ENCODE measurements at regions not wholly inside any gene's neighbourhood (a gene's known extent, or its start where the extent isn't known, plus 50 kb on each side); places are given as distances from the start of the nearest gene placed in this dataset.

GRCh38 chr6:93789532-93789931, 370.2 kb upstream of the EPHA7 start:
- DNase-seq (ENCODE audit: low spot score) (no peak), FAIRE-seq (no peak)

- FAIRE-seq (no peak), DNase-seq (ENCODE audit: low spot score) (no peak)
Measured at GRCh38 chr6:93787841-93788240, 368.5 kb upstream of the EPHA7 start.

GRCh38 chr6:93786474-93787330, 367.3 kb upstream of the EPHA7 start:
- FAIRE-seq: no peak
- peak; percentile 15 for DNase-seq (ENCODE audit: low spot score)

GRCh38 chr6:93785694-93786030, 366.3 kb upstream of the EPHA7 start:
- no peak for FAIRE-seq

GRCh38 chr6:93784794-93785693, 365.7 kb upstream of the EPHA7 start:
- no peak for FAIRE-seq

More at GRCh38 chr6:93785694-93786030, 366.3 kb upstream of the EPHA7 start:
- DNase-seq (ENCODE audit: low spot score): no peak

GRCh38 chr6:93779086-93779841, 359.9 kb upstream of the EPHA7 start:
- FAIRE-seq (no peak), DNase-seq (ENCODE audit: low spot score) (no peak)

More at GRCh38 chr6:93784794-93785693, 365.7 kb upstream of the EPHA7 start:
- peak; percentile 17 for DNase-seq (ENCODE audit: low spot score)

GRCh38 chr6:93759190-93759589, 339.8 kb upstream of the EPHA7 start:
- DNase-seq (ENCODE audit: low spot score): no peak
- FAIRE-seq: no peak

GRCh38 chr6:93751969-93752368, 332.6 kb upstream of the EPHA7 start:
- DNase-seq (ENCODE audit: low spot score) (no peak), FAIRE-seq (no peak)

- no peak for DNase-seq (ENCODE audit: low spot score)
- no peak for FAIRE-seq
Measured at GRCh38 chr6:93749930-93750329, 330.6 kb upstream of the EPHA7 start.

- no peak for DNase-seq (ENCODE audit: low spot score)
- no peak for FAIRE-seq
Measured at GRCh38 chr6:93749191-93749590, 329.8 kb upstream of the EPHA7 start.

GRCh38 chr6:93746892-93747291, 327.5 kb upstream of the EPHA7 start:
- FAIRE-seq (no peak), DNase-seq (ENCODE audit: low spot score) (no peak)

GRCh38 chr6:93745306-93745705, 325.9 kb upstream of the EPHA7 start:
- FAIRE-seq (no peak), DNase-seq (ENCODE audit: low spot score) (no peak)

- DNase-seq (ENCODE audit: low spot score) (no peak), FAIRE-seq (no peak)
Measured at GRCh38 chr6:93735099-93735498, 315.7 kb upstream of the EPHA7 start.

GRCh38 chr6:93731306-93731705, 311.9 kb upstream of the EPHA7 start:
- FAIRE-seq (no peak), DNase-seq (ENCODE audit: low spot score) (no peak)

GRCh38 chr6:93728150-93728549, 308.8 kb upstream of the EPHA7 start:
- FAIRE-seq (no peak), DNase-seq (ENCODE audit: low spot score) (no peak)

- DNase-seq (ENCODE audit: low spot score) (no peak), FAIRE-seq (no peak)
Measured at GRCh38 chr6:93727447-93727846, 308.1 kb upstream of the EPHA7 start.

GRCh38 chr6:93721386-93722048, 302.2 kb upstream of the EPHA7 start:
- FAIRE-seq: no peak

GRCh38 chr6:93713974-93714373, 294.6 kb upstream of the EPHA7 start:
- DNase-seq (ENCODE audit: low spot score): no peak
- FAIRE-seq: no peak

More at GRCh38 chr6:93721386-93722048, 302.2 kb upstream of the EPHA7 start:
- peak; percentile 10 for DNase-seq (ENCODE audit: low spot score)

- FAIRE-seq: no peak
- no peak for DNase-seq (ENCODE audit: low spot score)
Measured at GRCh38 chr6:93703431-93703830, 284.1 kb upstream of the EPHA7 start.

GRCh38 chr6:93701526-93701925, 282.2 kb upstream of the EPHA7 start:
- DNase-seq (ENCODE audit: low spot score): no peak
- FAIRE-seq: no peak

- DNase-seq (ENCODE audit: low spot score) (no peak), FAIRE-seq (no peak)
Measured at GRCh38 chr6:93685494-93685893, 266.1 kb upstream of the EPHA7 start.
